NB4 (cell line): ENCODE measurements at regions not wholly inside any gene's neighbourhood (a gene's known extent, or its start where the extent isn't known, plus 50 kb on each side); places are given as distances from the start of the nearest gene placed in this dataset.

Experiments used
- CTCF ChIP-seq: IDR thresholded peaks from one replicate; pipeline ENCODE4 v1.5.1; 2012; ENCODE audit warnings: low read depth, low read length
- POLR2A ChIP-seq: IDR thresholded peaks from 2 replicates; pipeline ENCODE4 v1.6.1; 2011; ENCODE audit warnings: mild to moderate bottlenecking; ENCODE audit not compliant: insufficient read length; ENCODE audit errors: extremely low read depth

DNA sequence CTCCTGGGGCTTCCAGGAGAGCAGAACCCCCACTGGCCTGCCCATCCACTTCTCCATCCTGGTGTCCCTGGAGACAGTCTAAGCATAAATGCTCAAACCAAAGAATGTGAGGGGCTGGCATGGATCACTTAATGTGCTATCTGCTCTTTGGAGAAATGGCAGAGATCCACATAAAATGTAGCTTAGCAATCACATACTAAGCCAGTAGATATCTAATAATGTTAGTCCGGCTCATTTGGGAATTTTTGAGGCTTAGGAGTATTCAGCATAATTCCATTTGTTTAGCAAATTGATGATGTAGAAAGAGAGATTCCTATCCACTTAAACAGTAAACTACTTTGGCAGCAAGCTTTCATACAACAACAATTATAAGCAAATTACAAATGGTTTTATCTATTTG, 90.7 kb downstream of the TENT5C start:
- TF ChIP-seq CTCF = no peak
- no peak for TF ChIP-seq POLR2A
